A549 (cell line): ENCODE measurements at regions not wholly inside any gene's neighbourhood (a gene's known extent, or its start where the extent isn't known, plus 50 kb on each side); places are given as distances from the start of the nearest gene placed in this dataset.

ENCODE experiments used
- ATAC-seq, 2 experiments: fragments of 200-7000 bp in 1 of 2; fragments of >200 bp in 1 of 2; cut with Nextera tagmentation in 1 of 2; cut with Tn5 transposase in 1 of 2; 3 replicates each; pipeline versions ENCODE4 v1.8.0 to v1.9.1; 2018 to 2020; ENCODE audit warnings: mild to moderate bottlenecking in 1 of 2, moderate library complexity in 1 of 2
- CTCF ChIA-PET: fragments of 300-600 bp; sonication (Branson Sonifier 250); formaldehyde crosslinking; extraction: SDS; loops from one replicate; lab custom pipeline; 2021; ENCODE audit warnings: antibody characterized with exemption, inconsistent platforms; lab: Yijun Ruan, JAX
- POLR2A ChIA-PET: fragments of 350-600 bp; formaldehyde crosslinking; extraction: SDS; loops from one replicate; lab custom pipeline; 2021; ENCODE audit warnings: antibody characterized with exemption, inconsistent platforms; lab: Yijun Ruan, JAX
- DNase-seq, 2 experiments: peaks; one replicate each; pipeline versions ENCODE4 v3.0.0 to v3.0.0-alpha.2; 2011 to 2016; ENCODE audit warnings: low read depth in 1 of 2, low spot score in 1 of 2
- FAIRE-seq: peaks from 2 replicates; lab custom pipeline; 2011; peaks lifted over from hg19 to GRCh38; lab: Jason Lieb, UNC
- H3K27ac ChIP-seq, 2 experiments: fragments of >200 bp; sonication (Bioruptor Twin); formaldehyde crosslinking; 3 replicates each; pipeline ENCODE4 v1.5.1; 2016 to 2017
- H3K4me1 ChIP-seq: fragments of >200 bp; sonication (Bioruptor Twin); formaldehyde crosslinking; 3 replicates; pipeline ENCODE4 v1.6.1; 2016
- H3K4me2 ChIP-seq: fragments of >200 bp; sonication (Bioruptor Twin); formaldehyde crosslinking; 3 replicates; pipeline ENCODE4 v1.6.1; 2016
- H3K4me3 ChIP-seq: fragments of >200 bp; sonication (Bioruptor Twin); formaldehyde crosslinking; 3 replicates; pipeline ENCODE4 v1.5.1; 2016
- H3K9me3 ChIP-seq: fragments of >200 bp; sonication (Bioruptor Twin); formaldehyde crosslinking; 3 replicates; pipeline ENCODE4 v1.6.1; 2016
- CHD2 ChIP-seq: fragments of 150-350 bp; IDR thresholded peaks from 2 replicates; pipeline ENCODE4 v1.6.1; 2014; ENCODE audit warnings: low read length; ENCODE audit not compliant: partially characterized antibody
- CHD4 ChIP-seq: fragments of 200-600 bp; sonication (generic); IDR thresholded peaks from 2 replicates; pipeline ENCODE4 v1.6.1; 2016; ENCODE audit warnings: antibody characterized with exemption, mild to moderate bottlenecking, borderline replicate concordance
- EHF ChIP-seq: fragments of 250-450 bp; sonication (Bioruptor Pico); IDR thresholded peaks from 2 replicates; pipeline ENCODE4 v1.5.0; 2020; ENCODE audit warnings: mild to moderate bottlenecking
- EP300 ChIP-seq, 2 experiments: fragments of >200 bp; sonication (Bioruptor Twin); formaldehyde crosslinking; IDR thresholded peaks; 2 replicates in 1 of 2; 3 replicates in 1 of 2; pipeline ENCODE4 v1.6.1; 2016 to 2017
- ESRRA ChIP-seq: fragments of 150-350 bp; IDR thresholded peaks from 2 replicates; pipeline ENCODE4 v1.6.1; 2014; ENCODE audit warnings: mild to moderate bottlenecking, low read length, borderline replicate concordance
- FOSL2 ChIP-seq, 2 experiments: fragments of 450-650 bp in 1 of 2; fragments of >200 bp in 1 of 2; sonication (Bioruptor Twin) in 1 of 2; formaldehyde crosslinking; IDR thresholded peaks; 2 replicates each; pipeline versions ENCODE4 v1.5.0 to v1.6.1; 2016 to 2020; ENCODE audit warnings: mild to moderate bottlenecking in 1 of 2, moderate library complexity in 1 of 2
- FOXS1 ChIP-seq: fragments of 250-450 bp; sonication (Bioruptor Pico); IDR thresholded peaks from 2 replicates; pipeline ENCODE4 v1.5.0; 2020; ENCODE audit warnings: mild to moderate bottlenecking, moderate library complexity
- GATA3 ChIP-seq: IDR thresholded peaks from 2 replicates; pipeline ENCODE4 v1.6.1; 2012; ENCODE audit warnings: borderline replicate concordance
- HOXA7 ChIP-seq: fragments of 250-450 bp; sonication (Bioruptor Pico); IDR thresholded peaks from 2 replicates; pipeline ENCODE4 v1.5.0; 2020; ENCODE audit warnings: mild to moderate bottlenecking, moderate library complexity
- HOXB5 ChIP-seq: fragments of 250-450 bp; sonication (Bioruptor Pico); IDR thresholded peaks from 2 replicates; pipeline ENCODE4 v1.5.0; 2020; ENCODE audit warnings: mild to moderate bottlenecking, moderate library complexity
- KDM1A ChIP-seq: fragments of 200-600 bp; sonication (generic); IDR thresholded peaks from 2 replicates; pipeline ENCODE4 v1.6.1; 2016; ENCODE audit warnings: low read depth, mild to moderate bottlenecking
- MAFK ChIP-seq: fragments of 450-650 bp; IDR thresholded peaks from 2 replicates; pipeline ENCODE4 v1.6.1; 2014; ENCODE audit not compliant: partially characterized antibody
- MAZ ChIP-seq: fragments of 150-350 bp; IDR thresholded peaks from 2 replicates; pipeline ENCODE4 v1.6.1; 2014; ENCODE audit warnings: antibody characterized with exemption, low read depth, low read length, borderline replicate concordance
- NFE2L2 ChIP-seq: fragments of 150-350 bp; conservative IDR thresholded peaks from 2 replicates; pipeline ENCODE4 v1.6.1; 2014; ENCODE audit warnings: low read length
- NPAS2 ChIP-seq: fragments of 250-450 bp; sonication (Bioruptor Pico); IDR thresholded peaks from 2 replicates; pipeline ENCODE4 v1.8.0; 2022; ENCODE audit warnings: mild to moderate bottlenecking, moderate library complexity, borderline replicate concordance
- RAD21 ChIP-seq, 2 experiments: fragments of >200 bp in 1 of 2; sonication (Bioruptor Twin) in 1 of 2; formaldehyde crosslinking in 1 of 2; IDR thresholded peaks in 1 of 2; conservative IDR thresholded peaks in 1 of 2; 2 replicates in 1 of 2; 3 replicates in 1 of 2; pipeline ENCODE4 v1.6.1; 2012 to 2018; ENCODE audit warnings: inconsistent platforms in 1 of 2
- TFCP2L1 ChIP-seq: fragments of 250-450 bp; sonication (Bioruptor Pico); IDR thresholded peaks from 2 replicates; pipeline ENCODE4 v1.5.0; 2021; ENCODE audit warnings: mild to moderate bottlenecking
- TP53 ChIP-seq: fragments of 250-450 bp; sonication (Bioruptor Pico); IDR thresholded peaks from 2 replicates; pipeline ENCODE4 v1.5.0; 2021; ENCODE audit warnings: mild to moderate bottlenecking, moderate library complexity
- ZSCAN20 ChIP-seq: fragments of 250-450 bp; sonication (Bioruptor Pico); IDR thresholded peaks from 2 replicates; pipeline ENCODE4 v1.8.0; 2022; ENCODE audit warnings: mild to moderate bottlenecking, moderate library complexity
- WGBS: methylation state at CpG from one replicate; pipeline ENCODE4 v1.1.6; 2017; ENCODE audit errors: missing lambda C conversion rate; 5-methylcytosine and 5-hydroxymethylcytosine counted together
- TF ChIP-seq, protein P1 (sequence below): fragments of 200-600 bp; sonication (generic); IDR thresholded peaks from 2 replicates; pipeline ENCODE4 v1.6.1; 2016; ENCODE audit warnings: antibody characterized with exemption, mild to moderate bottlenecking, moderate library complexity
- TF ChIP-seq, protein P2 (sequence below): IDR thresholded peaks from 2 replicates; pipeline ENCODE4 v1.6.1; 2012
- TF ChIP-seq, protein P3 (sequence below): fragments of 450-650 bp; IDR thresholded peaks from 2 replicates; pipeline ENCODE4 v1.6.1; 2014; ENCODE audit warnings: antibody characterized with exemption
- TF ChIP-seq, protein P4 (sequence below): fragments of 150-350 bp; IDR thresholded peaks from 2 replicates; pipeline ENCODE4 v1.6.1; 2014; ENCODE audit warnings: low read depth, mild to moderate bottlenecking, low read length
- TF ChIP-seq, protein P5 (sequence below): IDR thresholded peaks from 2 replicates; pipeline ENCODE4 v1.6.1; 2012; ENCODE audit warnings: low read depth, borderline replicate concordance
- TF ChIP-seq, protein P6 (sequence below): IDR thresholded peaks from 2 replicates; pipeline ENCODE4 v1.6.1; 2012
- TF ChIP-seq, protein P7 (sequence below): fragments of >200 bp; sonication (Bioruptor Twin); formaldehyde crosslinking; IDR thresholded peaks from 3 replicates; pipeline ENCODE4 v1.5.1; 2016

DNA sequence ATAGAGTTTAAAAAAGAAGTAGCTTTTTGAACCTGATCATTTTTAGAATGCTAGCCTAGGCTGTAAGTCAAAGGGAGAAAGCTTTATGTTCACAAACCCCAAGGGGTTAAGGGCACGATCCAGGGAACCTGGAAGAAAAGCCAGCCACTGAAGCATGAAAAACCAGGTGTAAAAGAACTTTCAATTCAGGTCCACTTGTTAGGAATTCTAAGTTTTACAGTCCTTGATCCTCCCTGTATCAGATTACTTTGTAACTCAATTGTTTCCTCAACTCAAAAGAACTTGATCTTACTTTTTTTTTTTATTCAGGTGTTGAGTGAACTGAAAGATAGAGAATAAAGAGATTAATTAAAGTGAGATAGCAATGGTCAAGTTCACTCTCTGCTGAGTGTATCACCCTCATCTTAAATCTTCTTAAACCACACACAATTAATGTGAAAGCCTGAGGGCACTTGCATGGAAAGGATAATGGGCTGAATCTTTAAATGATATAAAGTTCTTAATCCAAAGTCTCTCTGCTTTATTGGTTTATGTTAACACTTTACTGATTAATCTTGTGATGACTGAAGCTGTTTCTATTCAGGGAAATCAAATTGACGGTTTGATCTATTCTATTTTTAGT is 672.2 kb upstream of the LRRN3 start:
- ATAC-seq, result no peak
- no peak for DNase-seq
- CTCF ChIA-PET, result no interaction called here
- no peaks in the 10 kb centered on the region for H3K4me1 ChIP-seq
- H3K4me3 ChIP-seq, result no peak overlapping the region
- no peaks in the 10 kb centered on the region for H3K9me3 ChIP-seq
- FAIRE-seq, result no peak
- 27% methylated on average over 2 of the region's 2 CpGs for WGBS
- TF ChIP-seq TFCP2L1 (CRISPR knock-in tag) (no peak), RAD21 (conservative IDR thresholded peaks at IDR 0.05 in 1 of 2, IDR thresholded peaks at IDR 0.05 in 1 of 2) (no peak), ZSCAN20 (CRISPR knock-in tag) (no peak), KDM1A (no peak), ESRRA (no peak), EHF (no peak), FOSL2 (IDR thresholded peaks at IDR 0.05) (no peak), FOSL2 (CRISPR knock-in tag; IDR thresholded peaks at IDR 0.05) (no peak)
- TF ChIP-seq, protein P1, sequence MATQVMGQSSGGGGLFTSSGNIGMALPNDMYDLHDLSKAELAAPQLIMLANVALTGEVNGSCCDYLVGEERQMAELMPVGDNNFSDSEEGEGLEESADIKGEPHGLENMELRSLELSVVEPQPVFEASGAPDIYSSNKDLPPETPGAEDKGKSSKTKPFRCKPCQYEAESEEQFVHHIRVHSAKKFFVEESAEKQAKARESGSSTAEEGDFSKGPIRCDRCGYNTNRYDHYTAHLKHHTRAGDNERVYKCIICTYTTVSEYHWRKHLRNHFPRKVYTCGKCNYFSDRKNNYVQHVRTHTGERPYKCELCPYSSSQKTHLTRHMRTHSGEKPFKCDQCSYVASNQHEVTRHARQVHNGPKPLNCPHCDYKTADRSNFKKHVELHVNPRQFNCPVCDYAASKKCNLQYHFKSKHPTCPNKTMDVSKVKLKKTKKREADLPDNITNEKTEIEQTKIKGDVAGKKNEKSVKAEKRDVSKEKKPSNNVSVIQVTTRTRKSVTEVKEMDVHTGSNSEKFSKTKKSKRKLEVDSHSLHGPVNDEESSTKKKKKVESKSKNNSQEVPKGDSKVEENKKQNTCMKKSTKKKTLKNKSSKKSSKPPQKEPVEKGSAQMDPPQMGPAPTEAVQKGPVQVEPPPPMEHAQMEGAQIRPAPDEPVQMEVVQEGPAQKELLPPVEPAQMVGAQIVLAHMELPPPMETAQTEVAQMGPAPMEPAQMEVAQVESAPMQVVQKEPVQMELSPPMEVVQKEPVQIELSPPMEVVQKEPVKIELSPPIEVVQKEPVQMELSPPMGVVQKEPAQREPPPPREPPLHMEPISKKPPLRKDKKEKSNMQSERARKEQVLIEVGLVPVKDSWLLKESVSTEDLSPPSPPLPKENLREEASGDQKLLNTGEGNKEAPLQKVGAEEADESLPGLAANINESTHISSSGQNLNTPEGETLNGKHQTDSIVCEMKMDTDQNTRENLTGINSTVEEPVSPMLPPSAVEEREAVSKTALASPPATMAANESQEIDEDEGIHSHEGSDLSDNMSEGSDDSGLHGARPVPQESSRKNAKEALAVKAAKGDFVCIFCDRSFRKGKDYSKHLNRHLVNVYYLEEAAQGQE, result no peak
- TF ChIP-seq, protein P2, sequence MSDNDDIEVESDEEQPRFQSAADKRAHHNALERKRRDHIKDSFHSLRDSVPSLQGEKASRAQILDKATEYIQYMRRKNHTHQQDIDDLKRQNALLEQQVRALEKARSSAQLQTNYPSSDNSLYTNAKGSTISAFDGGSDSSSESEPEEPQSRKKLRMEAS, result no peak
- TF ChIP-seq, protein P3, sequence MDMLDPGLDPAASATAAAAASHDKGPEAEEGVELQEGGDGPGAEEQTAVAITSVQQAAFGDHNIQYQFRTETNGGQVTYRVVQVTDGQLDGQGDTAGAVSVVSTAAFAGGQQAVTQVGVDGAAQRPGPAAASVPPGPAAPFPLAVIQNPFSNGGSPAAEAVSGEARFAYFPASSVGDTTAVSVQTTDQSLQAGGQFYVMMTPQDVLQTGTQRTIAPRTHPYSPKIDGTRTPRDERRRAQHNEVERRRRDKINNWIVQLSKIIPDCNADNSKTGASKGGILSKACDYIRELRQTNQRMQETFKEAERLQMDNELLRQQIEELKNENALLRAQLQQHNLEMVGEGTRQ, result no peak
- no peak overlapping the region for H3K4me2 ChIP-seq
- no peak overlapping the region for H3K27ac ChIP-seq
- POLR2A ChIA-PET, result no interaction called here

DNA sequence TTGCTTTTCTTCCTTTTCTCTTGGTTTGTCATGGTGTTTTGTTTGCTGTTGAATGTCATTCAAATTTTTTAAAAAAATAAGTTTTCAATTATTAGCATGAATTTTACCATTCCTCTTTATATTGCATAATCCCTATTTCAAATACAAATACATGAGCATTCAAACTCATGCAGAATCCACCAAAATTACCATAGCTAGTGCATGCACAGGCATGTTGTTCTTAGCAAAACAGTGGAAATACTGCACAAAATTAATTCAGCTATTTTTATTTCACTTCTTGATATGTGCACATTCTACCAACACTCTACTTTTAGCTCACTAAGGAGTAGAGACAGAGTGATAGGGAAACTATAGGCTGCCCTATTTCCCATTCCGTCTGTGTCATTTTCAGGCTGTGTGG is 670.1 kb upstream of the LRRN3 start:
- TF ChIP-seq HOXA7 (CRISPR knock-in tag), result no peak
- TF ChIP-seq MAZ, result no peak
- TF ChIP-seq, protein P2, result no peak
- TF ChIP-seq, protein P4, sequence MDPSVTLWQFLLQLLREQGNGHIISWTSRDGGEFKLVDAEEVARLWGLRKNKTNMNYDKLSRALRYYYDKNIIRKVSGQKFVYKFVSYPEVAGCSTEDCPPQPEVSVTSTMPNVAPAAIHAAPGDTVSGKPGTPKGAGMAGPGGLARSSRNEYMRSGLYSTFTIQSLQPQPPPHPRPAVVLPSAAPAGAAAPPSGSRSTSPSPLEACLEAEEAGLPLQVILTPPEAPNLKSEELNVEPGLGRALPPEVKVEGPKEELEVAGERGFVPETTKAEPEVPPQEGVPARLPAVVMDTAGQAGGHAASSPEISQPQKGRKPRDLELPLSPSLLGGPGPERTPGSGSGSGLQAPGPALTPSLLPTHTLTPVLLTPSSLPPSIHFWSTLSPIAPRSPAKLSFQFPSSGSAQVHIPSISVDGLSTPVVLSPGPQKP, result no peak
- TF ChIP-seq NFE2L2, result no peak
- TF ChIP-seq HOXB5, result no peak
- TF ChIP-seq NPAS2, result no peak
- TF ChIP-seq, protein P5, sequence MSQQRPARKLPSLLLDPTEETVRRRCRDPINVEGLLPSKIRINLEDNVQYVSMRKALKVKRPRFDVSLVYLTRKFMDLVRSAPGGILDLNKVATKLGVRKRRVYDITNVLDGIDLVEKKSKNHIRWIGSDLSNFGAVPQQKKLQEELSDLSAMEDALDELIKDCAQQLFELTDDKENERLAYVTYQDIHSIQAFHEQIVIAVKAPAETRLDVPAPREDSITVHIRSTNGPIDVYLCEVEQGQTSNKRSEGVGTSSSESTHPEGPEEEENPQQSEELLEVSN, result no peak
- no peak for TF ChIP-seq RAD21 (conservative IDR thresholded peaks at IDR 0.05 in 1 of 2, IDR thresholded peaks at IDR 0.05 in 1 of 2)
- TF ChIP-seq, protein P6, sequence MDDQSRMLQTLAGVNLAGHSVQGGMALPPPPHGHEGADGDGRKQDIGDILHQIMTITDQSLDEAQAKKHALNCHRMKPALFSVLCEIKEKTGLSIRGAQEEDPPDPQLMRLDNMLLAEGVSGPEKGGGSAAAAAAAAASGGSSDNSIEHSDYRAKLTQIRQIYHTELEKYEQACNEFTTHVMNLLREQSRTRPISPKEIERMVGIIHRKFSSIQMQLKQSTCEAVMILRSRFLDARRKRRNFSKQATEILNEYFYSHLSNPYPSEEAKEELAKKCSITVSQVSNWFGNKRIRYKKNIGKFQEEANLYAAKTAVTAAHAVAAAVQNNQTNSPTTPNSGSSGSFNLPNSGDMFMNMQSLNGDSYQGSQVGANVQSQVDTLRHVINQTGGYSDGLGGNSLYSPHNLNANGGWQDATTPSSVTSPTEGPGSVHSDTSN, result no peak
- TF ChIP-seq CHD2, result no peak
- TF ChIP-seq TP53 (CRISPR knock-in tag), result no peak
- TF ChIP-seq, protein P7, sequence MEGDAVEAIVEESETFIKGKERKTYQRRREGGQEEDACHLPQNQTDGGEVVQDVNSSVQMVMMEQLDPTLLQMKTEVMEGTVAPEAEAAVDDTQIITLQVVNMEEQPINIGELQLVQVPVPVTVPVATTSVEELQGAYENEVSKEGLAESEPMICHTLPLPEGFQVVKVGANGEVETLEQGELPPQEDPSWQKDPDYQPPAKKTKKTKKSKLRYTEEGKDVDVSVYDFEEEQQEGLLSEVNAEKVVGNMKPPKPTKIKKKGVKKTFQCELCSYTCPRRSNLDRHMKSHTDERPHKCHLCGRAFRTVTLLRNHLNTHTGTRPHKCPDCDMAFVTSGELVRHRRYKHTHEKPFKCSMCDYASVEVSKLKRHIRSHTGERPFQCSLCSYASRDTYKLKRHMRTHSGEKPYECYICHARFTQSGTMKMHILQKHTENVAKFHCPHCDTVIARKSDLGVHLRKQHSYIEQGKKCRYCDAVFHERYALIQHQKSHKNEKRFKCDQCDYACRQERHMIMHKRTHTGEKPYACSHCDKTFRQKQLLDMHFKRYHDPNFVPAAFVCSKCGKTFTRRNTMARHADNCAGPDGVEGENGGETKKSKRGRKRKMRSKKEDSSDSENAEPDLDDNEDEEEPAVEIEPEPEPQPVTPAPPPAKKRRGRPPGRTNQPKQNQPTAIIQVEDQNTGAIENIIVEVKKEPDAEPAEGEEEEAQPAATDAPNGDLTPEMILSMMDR, result no peak
- no peak for TF ChIP-seq KDM1A
- TF ChIP-seq MAFK, result no peak
- TF ChIP-seq ESRRA, result no peak
- TF ChIP-seq FOXS1 (CRISPR knock-in tag), result no peak
- no peak for TF ChIP-seq GATA3
- TF ChIP-seq EP300 (IDR thresholded peaks at IDR 0.05), result no peak
- TF ChIP-seq CHD4, result no peak
- CTCF ChIA-PET, result interaction anchor here (0.8 kb wide), 1 partner anchor 406 kb away, joined by 3 read pairs; no protein-coding TSS in a partner anchor
- WGBS, result 85% methylated on average over 1 of the region's 1 CpG
- DNase-seq (no peak), ATAC-seq (no peak), FAIRE-seq (no peak)
- POLR2A ChIA-PET, result no interaction called here
- H3K27ac ChIP-seq, result no peak overlapping the region
- H3K9me3 ChIP-seq, result no peaks in the 10 kb centered on the region
- H3K4me1 ChIP-seq, result no peaks in the 10 kb centered on the region
- H3K4me2 ChIP-seq, result no peak overlapping the region
- no peak overlapping the region for H3K4me3 ChIP-seq
